Mucosa of rectum (tissue), 2 donors: ENCODE measurements at regions not wholly inside any gene's neighbourhood (a gene's known extent, or its start where the extent isn't known, plus 50 kb on each side); places are given as distances from the start of the nearest gene placed in this dataset.

Source experiments
- H3K27ac ChIP-seq, 2 donors: one replicate each; pipeline ENCODE4 v1.7.0; 2013; ENCODE audit warnings: inconsistent platforms in 2 of 2, low read depth in 2 of 2, low read length in 2 of 2
- H3K27me3 ChIP-seq, 2 donors: one replicate each; pipeline ENCODE4 v1.7.0; 2013; ENCODE audit warnings: low read length in 2 of 2; ENCODE audit not compliant: control insufficient read depth in 2 of 2, insufficient read depth in 2 of 2
- H3K36me3 ChIP-seq, 2 donors: one replicate each; pipeline ENCODE4 v1.7.0; 2013; ENCODE audit warnings: low read length in 2 of 2; ENCODE audit not compliant: control insufficient read depth in 2 of 2, insufficient read depth in 2 of 2
- H3K4me1 ChIP-seq, 2 donors: one replicate each; pipeline ENCODE4 v1.7.0; 2013; ENCODE audit warnings: low read length in 2 of 2, mild to moderate bottlenecking in 1 of 2; ENCODE audit not compliant: control insufficient read depth in 2 of 2, insufficient read depth in 2 of 2
- H3K4me3 ChIP-seq, 2 donors: one replicate each; pipeline ENCODE4 v1.7.0; 2013; ENCODE audit warnings: low read length in 2 of 2
- H3K9ac ChIP-seq, 2 donors: one replicate each; pipeline ENCODE4 v1.7.0; 2013; ENCODE audit warnings: low read length in 2 of 2, low read depth in 1 of 2, mild to moderate bottlenecking in 1 of 2
- H3K9me3 ChIP-seq, 2 donors: one replicate each; pipeline ENCODE4 v1.7.0; 2013; ENCODE audit warnings: low read length in 2 of 2; ENCODE audit not compliant: control insufficient read depth in 2 of 2
- donor health status: healthy.
- donor health status: Normal muscosa, but diverticular disease.

DNA sequence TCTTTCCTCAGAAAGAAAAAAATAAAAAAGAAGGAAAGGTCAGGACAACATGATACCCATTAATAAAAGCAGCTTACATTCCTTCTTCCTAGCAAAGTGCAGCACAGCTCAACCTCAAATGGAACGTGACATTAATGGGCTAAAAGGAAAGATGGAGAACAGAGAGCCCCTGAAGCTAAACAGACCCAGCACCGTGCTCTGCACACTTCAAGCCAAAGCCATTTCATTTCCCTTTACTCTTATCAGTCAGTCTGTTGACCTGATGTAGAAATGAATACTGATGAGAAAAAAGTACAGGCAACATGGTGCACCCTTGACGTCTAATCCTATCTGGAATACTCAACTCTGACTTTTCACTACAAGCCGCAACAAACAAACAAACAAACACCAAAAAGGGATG, 57.7 kb upstream of the EDNRA start:
- no peaks in the 10 kb centered on the region for H3K4me1 ChIP-seq
- H3K9ac ChIP-seq: no peak overlapping the region
- H3K27me3 ChIP-seq: no peaks in the 10 kb centered on the region
- H3K4me3 ChIP-seq: no peak overlapping the region
- no peaks in the 10 kb centered on the region for H3K9me3 ChIP-seq
- H3K36me3 ChIP-seq: no peaks in the 10 kb centered on the region
- H3K27ac ChIP-seq: no peak overlapping the region

DNA sequence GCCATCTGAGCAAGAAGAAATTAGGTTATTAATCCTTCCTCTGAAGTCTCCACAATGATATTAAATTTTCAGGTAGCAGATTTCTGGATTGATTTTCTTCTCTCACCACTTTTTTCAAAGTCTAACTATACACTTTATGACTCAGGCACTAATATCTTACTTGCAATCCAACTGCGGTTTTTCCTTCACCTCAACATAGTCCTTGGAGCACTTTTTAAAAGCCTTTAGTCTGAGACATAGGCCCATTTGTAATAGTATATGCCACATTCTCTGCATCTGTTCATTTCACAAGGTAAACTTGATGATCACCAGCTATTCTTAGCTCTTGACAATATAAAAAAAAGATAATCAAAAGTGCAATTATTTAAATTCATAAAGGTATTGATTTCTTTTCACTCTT, 55.9 kb upstream of the EDNRA start:
- Histone ChIP-seq H3K27ac (no peak overlapping the region), H3K36me3 (no peaks in the 10 kb centered on the region), H3K4me1 (no peaks in the 10 kb centered on the region), H3K27me3 (no peaks in the 10 kb centered on the region), H3K4me3 (no peak overlapping the region), H3K9ac (no peak overlapping the region), H3K9me3 (no peaks in the 10 kb centered on the region)

DNA sequence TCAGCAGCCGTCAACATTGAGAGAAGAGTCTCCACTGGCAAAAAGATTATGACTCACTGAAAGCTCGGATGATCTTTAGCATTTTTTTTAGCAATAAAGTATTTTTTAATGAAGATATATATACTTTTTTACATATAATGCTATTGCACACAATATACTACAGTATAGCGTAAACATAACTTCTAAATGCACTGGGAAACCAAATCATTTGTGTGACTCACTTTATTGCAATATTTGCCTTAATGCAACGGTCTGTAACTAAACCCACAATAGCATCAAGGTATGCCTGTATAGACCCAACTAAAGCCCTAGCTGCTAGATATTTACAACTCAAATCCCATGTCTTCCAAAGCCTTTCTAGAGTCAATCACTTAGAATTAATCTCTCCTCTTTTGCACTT, 52.3 kb upstream of the EDNRA start:
- no peak overlapping the region for H3K27ac ChIP-seq
- no peak overlapping the region for H3K4me3 ChIP-seq
- H3K9ac ChIP-seq: no peak overlapping the region
- no peaks in the 10 kb centered on the region for H3K9me3 ChIP-seq
- H3K36me3 ChIP-seq: no peaks in the 10 kb centered on the region
- no peaks in the 10 kb centered on the region for H3K4me1 ChIP-seq
- H3K27me3 ChIP-seq: no peaks in the 10 kb centered on the region

DNA sequence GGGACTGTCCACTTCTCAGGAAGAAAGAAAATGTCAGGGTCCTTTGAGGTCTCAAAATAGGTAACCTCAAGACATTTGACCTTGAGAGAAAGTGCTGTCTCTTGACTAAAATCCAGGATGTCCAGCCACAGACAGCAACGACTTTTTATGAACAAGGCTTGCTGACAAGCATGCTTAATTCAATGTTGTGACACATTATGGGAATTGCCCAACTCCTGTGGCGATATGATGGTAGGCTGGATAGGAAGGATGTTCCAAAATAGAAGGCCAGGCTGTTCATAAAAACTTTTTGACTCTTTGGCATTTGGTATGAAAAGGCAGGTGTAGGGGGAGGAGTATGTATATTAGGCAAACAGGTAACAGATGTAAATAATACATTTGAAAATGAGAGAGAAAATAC, 50.8 kb upstream of the EDNRA start:
- H3K27me3 ChIP-seq: no peaks in the 10 kb centered on the region
- no peak overlapping the region for H3K4me3 ChIP-seq
- no peak overlapping the region for H3K9ac ChIP-seq
- H3K4me1 ChIP-seq: no peaks in the 10 kb centered on the region
- no peaks in the 10 kb centered on the region for H3K9me3 ChIP-seq
- H3K27ac ChIP-seq: no peak overlapping the region
- H3K36me3 ChIP-seq: no peaks in the 10 kb centered on the region
